Trophoblast cell (in vitro differentiated cells and primary cell): ENCODE measurements at regions not wholly inside any gene's neighbourhood (a gene's known extent, or its start where the extent isn't known, plus 50 kb on each side); places are given as distances from the start of the nearest gene placed in this dataset.

Source experiments
- DNase-seq, 2 donors: peaks; one replicate each; pipeline ENCODE4 v3.0.0-alpha.2; 2016
- H2AFZ ChIP-seq: 2 replicates; pipeline ENCODE4 v1.6.1; 2013; ENCODE audit warnings: low read length, moderate library complexity, mild to moderate bottlenecking; ENCODE audit not compliant: insufficient read depth, poor library complexity
- H2AK5ac ChIP-seq: 2 replicates; pipeline ENCODE4 v1.6.1; 2013; ENCODE audit warnings: mild to moderate bottlenecking, low read length
- H2BK120ac ChIP-seq: 2 replicates; pipeline ENCODE4 v1.6.1; 2013; ENCODE audit warnings: low read length, mild to moderate bottlenecking, moderate library complexity; ENCODE audit not compliant: insufficient read depth, poor library complexity
- H2BK12ac ChIP-seq: 2 replicates; pipeline ENCODE4 v1.6.1; 2013; ENCODE audit warnings: mild to moderate bottlenecking, low read length, moderate library complexity
- H2BK5ac ChIP-seq: 2 replicates; pipeline ENCODE4 v1.6.1; 2013; ENCODE audit warnings: low read length, low read depth, moderate library complexity, mild to moderate bottlenecking; ENCODE audit not compliant: poor library complexity
- H3K14ac ChIP-seq: 2 replicates; pipeline ENCODE4 v1.6.1; 2013; ENCODE audit warnings: mild to moderate bottlenecking, low read length
- H3K18ac ChIP-seq: 2 replicates; pipeline ENCODE4 v1.6.1; 2013; ENCODE audit warnings: mild to moderate bottlenecking, low read length
- H3K23ac ChIP-seq: 2 replicates; pipeline ENCODE4 v1.6.1; 2013; ENCODE audit warnings: low read length
- H3K27ac ChIP-seq: 2 replicates; pipeline ENCODE4 v1.5.1; 2013; ENCODE audit warnings: low read depth, mild to moderate bottlenecking, inconsistent platforms, low read length, moderate library complexity
- H3K27me3 ChIP-seq: 2 replicates; pipeline ENCODE4 v1.6.1; 2013; ENCODE audit warnings: inconsistent platforms, mild to moderate bottlenecking, low read length, moderate library complexity; ENCODE audit not compliant: insufficient read depth
- H3K36me3 ChIP-seq, 2 experiments: 1 replicate in 1 of 2; 2 replicates in 1 of 2; pipeline ENCODE4 v1.6.1; 2013; ENCODE audit warnings: low read length in 2 of 2, mild to moderate bottlenecking in 2 of 2, moderate library complexity in 1 of 2; ENCODE audit not compliant: insufficient read depth in 2 of 2, control insufficient read depth in 1 of 2
- H3K4ac ChIP-seq: 2 replicates; pipeline ENCODE4 v1.6.1; 2013; ENCODE audit warnings: low read depth, mild to moderate bottlenecking, low read length, moderate library complexity
- H3K4me1 ChIP-seq, 2 experiments: 1 replicate in 1 of 2; 2 replicates in 1 of 2; pipeline ENCODE4 v1.6.1; 2013; ENCODE audit warnings: low read length in 2 of 2, mild to moderate bottlenecking in 2 of 2, moderate library complexity in 1 of 2; ENCODE audit not compliant: insufficient read depth in 2 of 2, control insufficient read depth in 1 of 2
- H3K4me2 ChIP-seq: 2 replicates; pipeline ENCODE4 v1.6.1; 2013; ENCODE audit warnings: inconsistent platforms, mild to moderate bottlenecking, low read length, moderate library complexity
- H3K4me3 ChIP-seq: 2 replicates; pipeline ENCODE4 v1.5.1; 2013; ENCODE audit warnings: mild to moderate bottlenecking, low read depth, low read length, inconsistent platforms
- H3K79me1 ChIP-seq: one replicate; pipeline ENCODE4 v1.6.1; 2013; ENCODE audit warnings: low read length
- H3K79me2 ChIP-seq: 2 replicates; pipeline ENCODE4 v1.6.1; 2013; ENCODE audit warnings: low read length, mild to moderate bottlenecking; ENCODE audit not compliant: control insufficient read depth, insufficient read depth, poor library complexity
- H3K9ac ChIP-seq: 2 replicates; pipeline ENCODE4 v1.6.1; 2013; ENCODE audit warnings: mild to moderate bottlenecking, low read length
- H3K9me3 ChIP-seq: 2 replicates; pipeline ENCODE4 v1.6.1; 2013; ENCODE audit warnings: low read depth, mild to moderate bottlenecking, control low read depth, inconsistent platforms, low read length; ENCODE audit not compliant: insufficient read depth
- H4K12ac ChIP-seq: 2 replicates; pipeline ENCODE4 v1.6.1; 2013; ENCODE audit warnings: low read depth, mild to moderate bottlenecking, low read length, moderate library complexity
- H4K8ac ChIP-seq: 2 replicates; pipeline ENCODE4 v1.6.1; 2013; ENCODE audit warnings: low read depth, mild to moderate bottlenecking, low read length, moderate library complexity
- H4K91ac ChIP-seq: one replicate; pipeline ENCODE4 v1.6.1; 2013; ENCODE audit warnings: low read depth, mild to moderate bottlenecking, low read length, moderate library complexity
- WGBS: extraction: QIAGEN DNeasy Blood & Tissue Kit; methylation state at CpG from one replicate; pipeline ENCODE4 v1.1.7; 2013; ENCODE audit warnings: missing lambda C conversion rate; ENCODE audit not compliant: insufficient read length, insufficient coverage; ENCODE audit errors: extremely low coverage; 5-methylcytosine and 5-hydroxymethylcytosine counted together

- Histone ChIP-seq H3K4me1 (peaks cover 0 to 3% of the 10 kb centered on the region in 2 experiments), H3K9ac (no peak overlapping the region), H3K4me2 (no peak overlapping the region), H3K79me2 (no peaks in the 10 kb centered on the region), H3K4me3 (no peak overlapping the region), H4K91ac (no peak overlapping the region), H3K79me1 (no peaks in the 10 kb centered on the region), H3K18ac (no peak overlapping the region), H3K4ac (no peak overlapping the region), H4K8ac (no peak overlapping the region), H2AK5ac (no peak overlapping the region), H3K9me3 (no peaks in the 10 kb centered on the region), H4K12ac (no peak overlapping the region), H2BK120ac (no peak overlapping the region), H3K27ac (no peak overlapping the region), H3K14ac (no peak overlapping the region), H2AFZ (no peak overlapping the region), H3K36me3 (no peaks in the 10 kb centered on the region), H3K27me3 (no peaks in the 10 kb centered on the region), H2BK5ac (no peak overlapping the region), H2BK12ac (no peak overlapping the region), H3K23ac (no peak overlapping the region)
- DNase-seq, result no peak
Measured at GRCh38 chr10:31624611-31625010, 304.0 kb downstream of the ARHGAP12 start.

DNA sequence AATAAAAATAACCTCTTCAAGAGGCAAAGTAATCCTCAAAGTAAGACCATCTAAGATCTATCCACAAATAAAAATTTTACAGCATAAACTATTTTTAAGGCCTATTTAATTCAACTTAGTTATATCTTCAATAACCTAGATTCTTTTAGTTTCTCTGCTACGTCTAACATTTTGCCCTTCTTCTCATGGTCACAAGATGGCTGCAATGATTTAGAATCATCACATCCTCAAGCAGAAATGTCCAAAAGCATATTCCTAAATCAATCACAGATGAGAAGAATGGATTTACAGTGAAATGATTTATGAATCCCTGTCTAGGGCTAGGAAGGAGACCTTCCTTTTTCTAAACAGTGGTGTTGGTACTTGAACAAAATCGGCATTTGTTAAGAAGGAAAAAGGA is 304.7 kb downstream of the ARHGAP12 start:
- Histone ChIP-seq H3K36me3 (no peaks in the 10 kb centered on the region), H3K79me1 (no peaks in the 10 kb centered on the region), H3K4me1 (peaks cover 0 to 3% of the 10 kb centered on the region in 2 experiments), H3K4me3 (no peak overlapping the region), H4K12ac (no peak overlapping the region), H3K9ac (no peak overlapping the region), H2BK120ac (no peak overlapping the region), H2AK5ac (no peak overlapping the region), H3K18ac (no peak overlapping the region), H3K27me3 (no peaks in the 10 kb centered on the region), H3K79me2 (no peaks in the 10 kb centered on the region), H3K4me2 (no peak overlapping the region), H2BK5ac (no peak overlapping the region), H3K27ac (no peak overlapping the region), H2BK12ac (no peak overlapping the region), H3K23ac (no peak overlapping the region), H4K91ac (no peak overlapping the region), H3K14ac (no peak overlapping the region), H4K8ac (no peak overlapping the region), H3K4ac (no peak overlapping the region), H2AFZ (no peak overlapping the region), H3K9me3 (no peaks in the 10 kb centered on the region)
- DNase-seq, result no peak
- no CpG with 5 or more reads among the region's 2 CpGs for WGBS

DNA sequence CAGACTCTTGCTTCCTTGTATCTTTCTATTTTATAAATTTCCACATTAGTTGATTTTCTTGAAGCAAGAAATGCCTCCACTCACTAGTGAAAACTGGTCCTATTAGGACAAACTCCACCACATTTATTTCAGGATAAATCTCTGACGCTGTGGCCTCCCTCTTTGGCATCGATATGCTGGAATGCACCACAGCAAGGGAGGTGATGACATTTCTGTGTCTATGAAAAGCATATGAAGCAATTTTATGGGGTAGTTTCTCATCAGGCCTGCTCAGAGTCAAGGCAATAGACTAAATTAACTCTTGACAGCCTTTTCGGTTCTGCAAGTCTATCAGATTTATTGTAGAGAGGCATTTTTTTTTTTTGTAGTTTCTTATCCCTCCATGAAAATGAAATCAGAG is 304.4 kb downstream of the ZEB1 start:
- no peak overlapping the region for H3K14ac ChIP-seq
- H3K4me3 ChIP-seq, result no peak overlapping the region
- no peak overlapping the region for H3K23ac ChIP-seq
- H2AFZ ChIP-seq, result no peak overlapping the region
- H3K27ac ChIP-seq, result no peak overlapping the region
- H3K18ac ChIP-seq, result no peak overlapping the region
- no peak overlapping the region for H2BK5ac ChIP-seq
- H4K8ac ChIP-seq, result no peak overlapping the region
- peaks cover 0 to 3% of the 10 kb centered on the region in 2 experiments for H3K4me1 ChIP-seq
- no peak overlapping the region for H2AK5ac ChIP-seq
- no CpG with 5 or more reads among the region's 3 CpGs for WGBS
- H3K27me3 ChIP-seq, result no peaks in the 10 kb centered on the region
- H2BK12ac ChIP-seq, result no peak overlapping the region
- no peak overlapping the region for H3K4ac ChIP-seq
- H3K4me2 ChIP-seq, result no peak overlapping the region
- no peak overlapping the region for H4K12ac ChIP-seq
- no peaks in the 10 kb centered on the region for H3K9me3 ChIP-seq
- H3K36me3 ChIP-seq, result no peaks in the 10 kb centered on the region
- H3K79me2 ChIP-seq, result no peaks in the 10 kb centered on the region
- H3K9ac ChIP-seq, result no peak overlapping the region
- H3K79me1 ChIP-seq, result no peaks in the 10 kb centered on the region
- no peak overlapping the region for H4K91ac ChIP-seq
- no peak for DNase-seq
- no peak overlapping the region for H2BK120ac ChIP-seq

DNA sequence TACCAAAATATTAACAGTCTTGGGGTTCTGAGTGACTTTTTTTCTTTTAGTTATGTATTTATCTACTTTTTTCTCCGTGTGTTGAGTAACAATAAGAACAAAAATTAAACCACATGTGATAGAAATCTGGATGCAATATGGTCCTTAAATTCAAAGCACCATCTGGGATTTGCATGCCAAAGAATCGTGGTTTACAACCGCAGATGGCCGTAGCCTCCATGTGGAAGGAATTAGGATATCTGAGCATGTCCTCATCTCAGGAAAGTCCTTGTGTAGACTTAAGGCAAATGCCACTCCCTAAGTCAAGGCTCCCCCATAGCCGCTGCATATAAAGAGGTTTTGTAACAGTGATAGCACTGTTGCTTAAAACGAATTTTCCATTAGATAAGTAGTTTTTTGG is 304.0 kb downstream of the ZEB1 start:
- Histone ChIP-seq H2AK5ac (no peak overlapping the region), H2BK12ac (no peak overlapping the region), H3K18ac (no peak overlapping the region), H3K79me1 (no peaks in the 10 kb centered on the region), H4K91ac (no peak overlapping the region), H4K8ac (no peak overlapping the region), H3K4ac (no peak overlapping the region), H3K23ac (no peak overlapping the region), H3K14ac (no peak overlapping the region), H3K27me3 (no peaks in the 10 kb centered on the region), H3K27ac (no peak overlapping the region), H2BK5ac (no peak overlapping the region), H3K4me2 (no peak overlapping the region), H3K9ac (no peak overlapping the region), H3K4me1 (peaks cover 0 to 3% of the 10 kb centered on the region in 2 experiments), H4K12ac (no peak overlapping the region), H2AFZ (no peak overlapping the region), H2BK120ac (no peak overlapping the region), H3K36me3 (no peaks in the 10 kb centered on the region), H3K4me3 (no peak overlapping the region), H3K9me3 (no peaks in the 10 kb centered on the region), H3K79me2 (no peaks in the 10 kb centered on the region)
- WGBS, result no CpG with 5 or more reads among the region's 6 CpGs
- no peak for DNase-seq
